ENCODE measurements at regions not wholly inside any gene's neighbourhood (a gene's known extent, or its start where the extent isn't known, plus 50 kb on each side); places are given as distances from the start of the nearest gene placed in this dataset.

- H3K27me3 ChIP-seq (ENCODE audit: insufficient read depth, low read length), result no peaks in the 10 kb centered on the region
- no peaks in the 10 kb centered on the region for H3K9me3 ChIP-seq (ENCODE audit: insufficient read depth, low read depth, low read length)
- no peaks in the 10 kb centered on the region for H3K36me3 ChIP-seq (ENCODE audit: insufficient read depth, low read depth, low read length)
- H3K4me3 ChIP-seq (ENCODE audit: low read length), result no peak overlapping the region
- no peak overlapping the region for H3K9ac ChIP-seq (ENCODE audit: low read depth, low read length)
- H3K4me1 ChIP-seq (ENCODE audit: insufficient read depth, low read length), result no peaks in the 10 kb centered on the region; the same call in 1 of the 2 replicates
- H3K27ac ChIP-seq (ENCODE audit: low read length), result no peak overlapping the region
Observed at GRCh38 chr3:117417411-117417810, 707.8 kb downstream of the TUSC7 start.

GRCh38 chr3:117427081-117427480 is 717.5 kb downstream of the TUSC7 start:
- no peaks in the 10 kb centered on the region for H3K27me3 ChIP-seq (ENCODE audit: insufficient read depth, low read length)
- H3K27ac ChIP-seq (ENCODE audit: low read length), result no peak overlapping the region
- no peak overlapping the region for H3K9ac ChIP-seq (ENCODE audit: low read depth, low read length)
- no peaks in the 10 kb centered on the region for H3K4me1 ChIP-seq (ENCODE audit: insufficient read depth, low read length)
- H3K4me3 ChIP-seq (ENCODE audit: low read length), result no peak overlapping the region
- H3K36me3 ChIP-seq (ENCODE audit: insufficient read depth, low read depth, low read length), result no peaks in the 10 kb centered on the region
- H3K9me3 ChIP-seq (ENCODE audit: insufficient read depth, low read depth, low read length), result no peaks in the 10 kb centered on the region

- Histone ChIP-seq H3K4me1 (ENCODE audit: insufficient read depth, low read length) (no peaks in the 10 kb centered on the region; the same call in 1 of the 2 replicates), H3K36me3 (ENCODE audit: insufficient read depth, low read depth, low read length) (no peaks in the 10 kb centered on the region), H3K9me3 (ENCODE audit: insufficient read depth, low read depth, low read length) (no peaks in the 10 kb centered on the region), H3K27ac (ENCODE audit: low read length) (no peak overlapping the region), H3K9ac (ENCODE audit: low read depth, low read length) (no peak overlapping the region), H3K4me3 (ENCODE audit: low read length) (no peak overlapping the region), H3K27me3 (ENCODE audit: insufficient read depth, low read length) (no peaks in the 10 kb centered on the region)
Observed at GRCh38 chr3:117433427-117433826, 723.8 kb downstream of the TUSC7 start.

- H3K9ac ChIP-seq (ENCODE audit: low read depth, low read length), result no peak overlapping the region
- no peaks in the 10 kb centered on the region for H3K27me3 ChIP-seq (ENCODE audit: insufficient read depth, low read length)
- H3K4me1 ChIP-seq (ENCODE audit: insufficient read depth, low read length), result peaks cover 8% of the 10 kb centered on the region; the same call in 1 of the 2 replicates
- no peaks in the 10 kb centered on the region for H3K9me3 ChIP-seq (ENCODE audit: insufficient read depth, low read depth, low read length)
- H3K27ac ChIP-seq (ENCODE audit: low read length), result no peak overlapping the region
- H3K36me3 ChIP-seq (ENCODE audit: insufficient read depth, low read depth, low read length), result no peaks in the 10 kb centered on the region
- H3K4me3 ChIP-seq (ENCODE audit: low read length), result no peak overlapping the region
Observed at GRCh38 chr3:117434661-117435412, 725.3 kb downstream of the TUSC7 start.

GRCh38 chr3:117435506-117435905 is 725.9 kb downstream of the TUSC7 start:
- no peak overlapping the region for H3K27ac ChIP-seq (ENCODE audit: low read length)
- no peaks in the 10 kb centered on the region for H3K36me3 ChIP-seq (ENCODE audit: insufficient read depth, low read depth, low read length)
- no peaks in the 10 kb centered on the region for H3K9me3 ChIP-seq (ENCODE audit: insufficient read depth, low read depth, low read length)
- no peak overlapping the region for H3K4me3 ChIP-seq (ENCODE audit: low read length)
- H3K9ac ChIP-seq (ENCODE audit: low read depth, low read length), result no peak overlapping the region
- H3K27me3 ChIP-seq (ENCODE audit: insufficient read depth, low read length), result no peaks in the 10 kb centered on the region
- H3K4me1 ChIP-seq (ENCODE audit: insufficient read depth, low read length), result peaks cover 12% of the 10 kb centered on the region; the same call in 1 of the 2 replicates

- no peaks in the 10 kb centered on the region for H3K9me3 ChIP-seq (ENCODE audit: insufficient read depth, low read depth, low read length)
- no peaks in the 10 kb centered on the region for H3K27me3 ChIP-seq (ENCODE audit: insufficient read depth, low read length)
- H3K4me1 ChIP-seq (ENCODE audit: insufficient read depth, low read length), result peaks cover 12% of the 10 kb centered on the region; the same call in 1 of the 2 replicates
- peak overlapping the region; percentile 19 for H3K27ac ChIP-seq (ENCODE audit: low read length)
- H3K4me3 ChIP-seq (ENCODE audit: low read length), result no peak overlapping the region
- no peaks in the 10 kb centered on the region for H3K36me3 ChIP-seq (ENCODE audit: insufficient read depth, low read depth, low read length)
- no peak overlapping the region for H3K9ac ChIP-seq (ENCODE audit: low read depth, low read length)
Observed at GRCh38 chr3:117439812-117440211, 730.2 kb downstream of the TUSC7 start.

- no peak overlapping the region for H3K27ac ChIP-seq (ENCODE audit: low read length)
- H3K9me3 ChIP-seq (ENCODE audit: insufficient read depth, low read depth, low read length), result no peaks in the 10 kb centered on the region
- H3K4me1 ChIP-seq (ENCODE audit: insufficient read depth, low read length), result peaks cover 12% of the 10 kb centered on the region; the same call in 1 of the 2 replicates
- H3K36me3 ChIP-seq (ENCODE audit: insufficient read depth, low read depth, low read length), result no peaks in the 10 kb centered on the region
- no peak overlapping the region for H3K4me3 ChIP-seq (ENCODE audit: low read length)
- H3K27me3 ChIP-seq (ENCODE audit: insufficient read depth, low read length), result no peaks in the 10 kb centered on the region
- no peak overlapping the region for H3K9ac ChIP-seq (ENCODE audit: low read depth, low read length)
Observed at GRCh38 chr3:117441851-117442250, 732.3 kb downstream of the TUSC7 start.

- no peak overlapping the region for H3K9ac ChIP-seq (ENCODE audit: low read depth, low read length)
- peaks cover 12% of the 10 kb centered on the region; the same call in 1 of the 2 replicates for H3K4me1 ChIP-seq (ENCODE audit: insufficient read depth, low read length)
- no peaks in the 10 kb centered on the region for H3K27me3 ChIP-seq (ENCODE audit: insufficient read depth, low read length)
- no peaks in the 10 kb centered on the region for H3K9me3 ChIP-seq (ENCODE audit: insufficient read depth, low read depth, low read length)
- H3K27ac ChIP-seq (ENCODE audit: low read length), result no peak overlapping the region
- no peak overlapping the region for H3K4me3 ChIP-seq (ENCODE audit: low read length)
- H3K36me3 ChIP-seq (ENCODE audit: insufficient read depth, low read depth, low read length), result no peaks in the 10 kb centered on the region
Observed at GRCh38 chr3:117442566-117442965, 733.0 kb downstream of the TUSC7 start.

- Histone ChIP-seq H3K4me1 (ENCODE audit: insufficient read depth, low read length) (peaks cover 12% of the 10 kb centered on the region; the same call in 1 of the 2 replicates), H3K36me3 (ENCODE audit: insufficient read depth, low read depth, low read length) (no peaks in the 10 kb centered on the region), H3K27me3 (ENCODE audit: insufficient read depth, low read length) (no peaks in the 10 kb centered on the region), H3K9ac (ENCODE audit: low read depth, low read length) (no peak overlapping the region), H3K27ac (ENCODE audit: low read length) (no peak overlapping the region), H3K9me3 (ENCODE audit: insufficient read depth, low read depth, low read length) (no peaks in the 10 kb centered on the region), H3K4me3 (ENCODE audit: low read length) (no peak overlapping the region)
Observed at GRCh38 chr3:117443014-117443413, 733.4 kb downstream of the TUSC7 start.

GRCh38 chr3:117444175-117444574 is 734.6 kb downstream of the TUSC7 start:
- Histone ChIP-seq H3K9me3 (ENCODE audit: insufficient read depth, low read depth, low read length) (no peaks in the 10 kb centered on the region), H3K27me3 (ENCODE audit: insufficient read depth, low read length) (no peaks in the 10 kb centered on the region), H3K4me3 (ENCODE audit: low read length) (no peak overlapping the region), H3K4me1 (ENCODE audit: insufficient read depth, low read length) (peaks cover 11% of the 10 kb centered on the region; the same call in 1 of the 2 replicates), H3K27ac (ENCODE audit: low read length) (no peak overlapping the region), H3K9ac (ENCODE audit: low read depth, low read length) (no peak overlapping the region), H3K36me3 (ENCODE audit: insufficient read depth, low read depth, low read length) (no peaks in the 10 kb centered on the region)

GRCh38 chr3:117447419-117447818 is 737.8 kb downstream of the TUSC7 start:
- H3K27ac ChIP-seq (ENCODE audit: low read length), result no peak overlapping the region
- H3K27me3 ChIP-seq (ENCODE audit: insufficient read depth, low read length), result no peaks in the 10 kb centered on the region
- H3K36me3 ChIP-seq (ENCODE audit: insufficient read depth, low read depth, low read length), result no peaks in the 10 kb centered on the region
- no peaks in the 10 kb centered on the region for H3K4me1 ChIP-seq (ENCODE audit: insufficient read depth, low read length)
- H3K4me3 ChIP-seq (ENCODE audit: low read length), result no peak overlapping the region
- no peaks in the 10 kb centered on the region for H3K9me3 ChIP-seq (ENCODE audit: insufficient read depth, low read depth, low read length)
- H3K9ac ChIP-seq (ENCODE audit: low read depth, low read length), result no peak overlapping the region

- H3K27me3 ChIP-seq (ENCODE audit: insufficient read depth, low read length), result no peaks in the 10 kb centered on the region
- no peaks in the 10 kb centered on the region for H3K4me1 ChIP-seq (ENCODE audit: insufficient read depth, low read length)
- no peak overlapping the region for H3K27ac ChIP-seq (ENCODE audit: low read length)
- H3K4me3 ChIP-seq (ENCODE audit: low read length), result no peak overlapping the region
- no peak overlapping the region for H3K9ac ChIP-seq (ENCODE audit: low read depth, low read length)
- no peaks in the 10 kb centered on the region for H3K9me3 ChIP-seq (ENCODE audit: insufficient read depth, low read depth, low read length)
- no peaks in the 10 kb centered on the region for H3K36me3 ChIP-seq (ENCODE audit: insufficient read depth, low read depth, low read length)
Observed at GRCh38 chr3:117450026-117450425, 740.4 kb downstream of the TUSC7 start.

All from iPS-20b (cell line).